GM12891 (cell line): ENCODE measurements at regions not wholly inside any gene's neighbourhood (a gene's known extent, or its start where the extent isn't known, plus 50 kb on each side); places are given as distances from the start of the nearest gene placed in this dataset.

Source experiments
- POLR2A ChIP-seq: IDR thresholded peaks from 2 replicates; pipeline ENCODE4 v1.6.1; 2011; ENCODE audit warnings: low read depth, low read length, control low read depth
- POLR2AphosphoS5 ChIP-seq: IDR thresholded peaks from 2 replicates; pipeline ENCODE4 v1.6.1; 2011; ENCODE audit warnings: low read depth, low read length, control low read depth
- SPI1 ChIP-seq: IDR thresholded peaks from 2 replicates; pipeline ENCODE4 v1.6.1; 2011; ENCODE audit warnings: low read depth, low read length, control low read depth
- TAF1 ChIP-seq: IDR thresholded peaks from 2 replicates; pipeline ENCODE4 v1.6.1; 2011; ENCODE audit warnings: low read depth, low read length, control low read depth

DNA sequence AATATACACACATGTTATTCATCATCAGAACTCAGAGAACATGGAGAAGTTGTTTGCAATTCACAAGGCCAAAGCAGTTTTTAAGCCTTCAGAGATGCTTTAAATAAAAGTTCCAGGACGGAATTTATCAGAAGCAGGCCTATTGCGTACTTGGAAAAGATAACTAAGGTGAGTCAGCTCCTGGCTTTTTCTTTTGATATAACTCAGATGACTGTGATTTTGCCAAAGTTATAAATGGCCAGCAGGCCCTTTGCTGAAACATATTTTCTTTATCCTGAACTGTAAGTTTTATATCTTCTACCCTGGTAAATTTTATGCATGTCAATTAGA is 55.0 kb upstream of the PLCB1 start:
- no peak for TF ChIP-seq POLR2AphosphoS5
- TF ChIP-seq POLR2A: no peak
- TF ChIP-seq SPI1: no peak
- TF ChIP-seq TAF1: no peak
